ENCODE measurements at regions not wholly inside any gene's neighbourhood (a gene's known extent, or its start where the extent isn't known, plus 50 kb on each side); places are given as distances from the start of the nearest gene placed in this dataset.
"Not testable (repeated sequence)": the region's sequence is repeated elsewhere in the genome, so short reads cannot be mapped to it uniquely, and the experiment has no call there.

DNA sequence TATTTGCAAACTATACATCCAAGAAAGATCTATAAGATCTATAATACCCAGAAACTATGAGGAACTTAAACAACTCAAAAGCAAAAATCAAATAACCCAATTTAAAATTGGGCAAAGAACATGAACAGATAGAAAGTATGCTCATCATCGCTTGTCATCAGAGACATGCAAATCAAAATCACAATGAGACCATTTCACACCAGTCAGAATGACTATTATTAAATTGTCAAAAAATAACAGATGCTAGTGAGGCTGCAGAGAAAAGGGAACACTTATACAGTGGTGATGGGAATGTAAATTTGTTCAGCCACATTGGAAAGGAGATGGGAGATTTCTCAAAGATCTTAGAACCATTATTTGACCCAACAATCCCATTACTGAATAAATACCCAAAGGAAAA is 1451.7 kb upstream of the ADGRL3 start:
- ChIA-PET POLR2A (no interaction called here), CTCF (no interaction called here)
- H3K4me1 ChIP-seq (ENCODE audit: insufficient read depth, low read length): no peaks in the 10 kb centered on the region
- Mint-ChIP-seq H3K4me1 (no peaks in the 10 kb centered on the region), H3K27ac (no peak overlapping the region), H3K9me3 (peaks cover 8 to 42% (median 12%) of the 10 kb centered on the region in 5 donors), H3K27me3 (no peaks in the 10 kb centered on the region), H3K36me3 (no peaks in the 10 kb centered on the region), H3K4me3 (no peak overlapping the region)
- H3K9me3 ChIP-seq (ENCODE audit: low read length): no peaks in the 10 kb centered on the region
- no peak overlapping the region for H3K4me3 ChIP-seq (ENCODE audit: low read length)
- no peak overlapping the region for H3K27ac ChIP-seq (ENCODE audit: low read depth, low read length)
- H3K27me3 ChIP-seq (ENCODE audit: insufficient read depth, low read length, poor library complexity, severe bottlenecking): no peaks in the 10 kb centered on the region
- DNase-seq: no peak
- no peaks in the 10 kb centered on the region for H3K36me3 ChIP-seq (ENCODE audit: insufficient read depth, low read length)

GRCh38 chr4:59759082-59759825 is 1440.9 kb upstream of the ADGRL3 start:
- Histone ChIP-seq H3K9me3 (ENCODE audit: low read length) (no peaks in the 10 kb centered on the region), H3K27ac (ENCODE audit: low read depth, low read length) (no peak overlapping the region), H3K4me3 (ENCODE audit: low read length) (no peak overlapping the region), H3K36me3 (ENCODE audit: insufficient read depth, low read length) (no peaks in the 10 kb centered on the region), H3K4me1 (ENCODE audit: insufficient read depth, low read length) (no peaks in the 10 kb centered on the region), H3K27me3 (ENCODE audit: insufficient read depth, low read length, poor library complexity, severe bottlenecking) (no peaks in the 10 kb centered on the region)
- DNase-seq: peak in 1 of 5 donors; percentile 20
- no peak overlapping the region for H3K27ac Mint-ChIP-seq
- H3K4me1 Mint-ChIP-seq: no peaks in the 10 kb centered on the region
- H3K36me3 Mint-ChIP-seq: no peaks in the 10 kb centered on the region
- peaks cover 8 to 55% (median 14%) of the 10 kb centered on the region in 5 donors for H3K9me3 Mint-ChIP-seq
- no peak overlapping the region for H3K4me3 Mint-ChIP-seq
- ChIA-PET CTCF (no interaction called here), POLR2A (no interaction called here)
- no peaks in the 10 kb centered on the region for H3K27me3 Mint-ChIP-seq

DNA sequence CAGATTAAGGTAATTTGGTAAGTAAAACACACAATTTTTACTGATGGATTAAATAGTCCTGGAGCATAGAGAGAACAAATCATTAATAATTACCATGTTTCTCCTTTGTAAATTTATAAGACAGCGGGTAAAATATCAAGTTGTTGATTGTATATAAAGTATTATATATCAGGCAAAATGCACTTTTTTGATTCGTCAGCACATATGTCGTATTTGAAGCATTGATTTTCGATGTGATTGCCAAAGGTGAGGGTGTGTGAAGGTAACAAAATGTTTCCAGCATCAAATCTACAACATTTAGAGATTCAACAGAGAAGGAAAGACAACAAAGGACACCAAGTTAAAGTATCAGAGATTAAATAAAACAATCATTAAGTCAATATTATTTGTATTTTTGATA is 1437.8 kb upstream of the ADGRL3 start:
- Mint-ChIP-seq H3K27ac (no peak overlapping the region), H3K27me3 (no peaks in the 10 kb centered on the region), H3K4me1 (no peaks in the 10 kb centered on the region), H3K36me3 (no peaks in the 10 kb centered on the region), H3K4me3 (no peak overlapping the region), H3K9me3 (peaks cover 7 to 43% (median 15%) of the 10 kb centered on the region in 5 donors)
- no peaks in the 10 kb centered on the region for H3K36me3 ChIP-seq (ENCODE audit: insufficient read depth, low read length)
- no peak overlapping the region for H3K4me3 ChIP-seq (ENCODE audit: low read length)
- H3K4me1 ChIP-seq (ENCODE audit: insufficient read depth, low read length): no peaks in the 10 kb centered on the region
- POLR2A ChIA-PET: no interaction called here
- H3K27ac ChIP-seq (ENCODE audit: low read depth, low read length): no peak overlapping the region
- no peaks in the 10 kb centered on the region for H3K9me3 ChIP-seq (ENCODE audit: low read length)
- no peak for DNase-seq
- CTCF ChIA-PET: no interaction called here
- no peaks in the 10 kb centered on the region for H3K27me3 ChIP-seq (ENCODE audit: insufficient read depth, low read length, poor library complexity, severe bottlenecking)

DNA sequence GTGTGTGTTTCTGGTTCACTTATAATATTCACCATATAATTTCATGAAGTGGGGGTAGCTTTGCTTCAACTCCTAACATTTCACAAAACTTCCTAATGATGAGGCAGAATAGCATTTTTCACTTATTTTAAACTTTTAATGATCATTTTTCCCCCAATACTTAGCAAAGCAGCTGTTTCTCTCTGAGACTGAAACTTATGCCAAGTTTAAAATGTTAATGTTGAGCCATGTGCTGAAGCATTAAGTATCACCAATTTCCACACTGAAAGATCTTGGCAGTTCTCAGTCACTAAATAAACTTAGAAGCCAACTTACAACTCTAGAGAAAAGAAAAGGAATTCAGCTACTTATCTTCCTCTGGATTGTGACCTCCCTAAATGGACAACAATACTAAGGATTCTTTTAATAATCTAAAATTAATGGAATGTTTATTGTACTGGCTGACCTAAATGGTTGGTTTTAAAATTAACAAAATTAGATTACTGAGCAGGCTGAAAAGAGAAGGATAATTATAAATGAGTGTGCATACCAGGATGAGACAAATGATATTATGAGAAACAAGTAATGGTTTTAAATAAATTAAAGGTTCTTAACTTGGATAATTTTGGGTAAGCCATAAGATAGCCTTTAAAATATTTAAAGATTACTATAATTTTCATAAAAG is 1429.4 kb upstream of the ADGRL3 start:
- DNase-seq: no peak
- Mint-ChIP-seq H3K27me3 (no peaks in the 10 kb centered on the region), H3K27ac (no peak overlapping the region), H3K4me1 (no peaks in the 10 kb centered on the region), H3K36me3 (no peaks in the 10 kb centered on the region), H3K4me3 (no peak overlapping the region), H3K9me3 (peaks cover 0 to 40% (median 5%) of the 10 kb centered on the region in 5 donors)
- Histone ChIP-seq H3K4me3 (ENCODE audit: low read length) (no peak overlapping the region), H3K36me3 (ENCODE audit: insufficient read depth, low read length) (no peaks in the 10 kb centered on the region), H3K27ac (ENCODE audit: low read depth, low read length) (no peak overlapping the region), H3K9me3 (ENCODE audit: low read length) (no peaks in the 10 kb centered on the region), H3K4me1 (ENCODE audit: insufficient read depth, low read length) (no peaks in the 10 kb centered on the region), H3K27me3 (ENCODE audit: insufficient read depth, low read length, poor library complexity, severe bottlenecking) (no peaks in the 10 kb centered on the region)
- POLR2A ChIA-PET: no interaction called here
- CTCF ChIA-PET: no interaction called here

DNA sequence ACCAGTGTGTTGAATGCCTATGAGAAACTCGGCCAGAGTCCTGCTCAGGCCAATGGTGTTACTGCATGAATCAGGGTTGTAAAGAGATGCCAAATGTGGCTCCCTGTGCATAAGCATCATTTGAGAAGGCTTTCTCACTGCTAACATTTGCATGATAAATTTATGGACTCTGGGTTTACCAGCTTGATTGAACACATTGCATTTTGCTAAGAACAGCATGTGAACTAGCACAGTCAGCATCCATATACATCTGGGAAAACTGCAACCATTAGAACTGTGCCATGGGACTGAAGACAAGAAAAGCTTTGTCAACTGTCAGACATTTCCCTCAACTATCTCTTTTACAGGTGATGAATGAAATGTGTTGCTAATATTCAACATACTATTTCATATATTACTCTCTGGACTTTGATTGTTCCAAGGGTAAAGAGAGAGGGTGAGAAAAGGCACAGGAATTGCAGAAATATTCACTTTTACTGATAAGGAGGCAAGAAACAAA is 1427.4 kb upstream of the ADGRL3 start:
- Mint-ChIP-seq H3K27ac (no peak overlapping the region), H3K4me1 (no peaks in the 10 kb centered on the region), H3K4me3 (no peak overlapping the region), H3K9me3 (peaks cover 0 to 41% (median 5%) of the 10 kb centered on the region in 5 donors), H3K27me3 (no peaks in the 10 kb centered on the region), H3K36me3 (no peaks in the 10 kb centered on the region)
- no peak for DNase-seq
- no peak overlapping the region for H3K27ac ChIP-seq (ENCODE audit: low read depth, low read length)
- H3K4me3 ChIP-seq (ENCODE audit: low read length): no peak overlapping the region
- ChIA-PET POLR2A (no interaction called here), CTCF (no interaction called here)
- no peaks in the 10 kb centered on the region for H3K27me3 ChIP-seq (ENCODE audit: insufficient read depth, low read length, poor library complexity, severe bottlenecking)
- H3K4me1 ChIP-seq (ENCODE audit: insufficient read depth, low read length): no peaks in the 10 kb centered on the region
- H3K36me3 ChIP-seq (ENCODE audit: insufficient read depth, low read length): no peaks in the 10 kb centered on the region
- no peaks in the 10 kb centered on the region for H3K9me3 ChIP-seq (ENCODE audit: low read length)

DNA sequence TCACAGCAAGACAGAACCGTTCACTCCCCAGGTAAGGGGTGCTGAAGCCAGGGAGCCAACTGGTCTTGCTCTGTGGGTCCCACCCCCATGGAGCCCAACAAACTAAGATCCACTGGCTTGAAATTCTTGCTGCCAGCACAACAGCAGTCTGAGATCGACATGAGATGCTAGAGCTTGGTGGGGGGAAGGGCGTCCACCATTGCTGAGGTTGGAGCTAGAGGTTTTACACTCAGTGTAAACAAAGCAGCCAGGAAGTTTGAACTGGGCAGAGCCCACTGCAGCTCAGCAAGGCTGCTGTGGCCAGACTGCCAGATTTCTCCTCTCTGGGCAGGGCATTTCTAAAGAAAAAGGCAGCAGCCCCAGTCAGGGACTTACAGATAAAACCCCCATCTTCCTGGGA is 1419.9 kb upstream of the ADGRL3 start:
- H3K27ac ChIP-seq (ENCODE audit: low read depth, low read length); H3K27ac Mint-ChIP-seq; H3K36me3 ChIP-seq (ENCODE audit: insufficient read depth, low read length); H3K36me3 Mint-ChIP-seq; H3K4me1 Mint-ChIP-seq; POLR2A ChIA-PET; H3K9me3 ChIP-seq (ENCODE audit: low read length); H3K27me3 ChIP-seq (ENCODE audit: insufficient read depth, low read length, poor library complexity, severe bottlenecking); H3K27me3 Mint-ChIP-seq; H3K4me1 ChIP-seq (ENCODE audit: insufficient read depth, low read length); H3K4me3 ChIP-seq (ENCODE audit: low read length); CTCF ChIA-PET; H3K4me3 Mint-ChIP-seq: not testable (repeated sequence)
- H3K9me3 Mint-ChIP-seq: peaks cover 18 to 39% (median 29%) of the 10 kb centered on the region in 5 donors
- DNase-seq: peak in 1 of 5 donors; percentile 19

GRCh38 chr4:59805176-59805575 is 1395.0 kb upstream of the ADGRL3 start:
- CTCF ChIA-PET: no interaction called here
- Mint-ChIP-seq H3K9me3 (peaks cover 8 to 32% (median 20%) of the 10 kb centered on the region in 5 donors), H3K27ac (no peak overlapping the region), H3K4me1 (no peaks in the 10 kb centered on the region), H3K4me3 (no peak overlapping the region), H3K27me3 (no peaks in the 10 kb centered on the region), H3K36me3 (no peaks in the 10 kb centered on the region)
- Histone ChIP-seq H3K27me3 (ENCODE audit: insufficient read depth, low read length, poor library complexity, severe bottlenecking) (no peaks in the 10 kb centered on the region), H3K36me3 (ENCODE audit: insufficient read depth, low read length) (no peaks in the 10 kb centered on the region), H3K4me3 (ENCODE audit: low read length) (no peak overlapping the region), H3K4me1 (ENCODE audit: insufficient read depth, low read length) (no peaks in the 10 kb centered on the region), H3K9me3 (ENCODE audit: low read length) (no peaks in the 10 kb centered on the region), H3K27ac (ENCODE audit: low read depth, low read length) (no peak overlapping the region)
- POLR2A ChIA-PET: no interaction called here
- DNase-seq: no peak

GRCh38 chr4:59814402-59815010 is 1385.6 kb upstream of the ADGRL3 start:
- ChIA-PET CTCF (no interaction called here), POLR2A (no interaction called here)
- no peaks in the 10 kb centered on the region for H3K36me3 ChIP-seq (ENCODE audit: insufficient read depth, low read length)
- no peak for DNase-seq
- Mint-ChIP-seq H3K27ac (no peak overlapping the region), H3K27me3 (no peaks in the 10 kb centered on the region), H3K4me3 (no peak overlapping the region), H3K36me3 (no peaks in the 10 kb centered on the region), H3K9me3 (peaks cover 0 to 23% (median 6%) of the 10 kb centered on the region in 5 donors), H3K4me1 (no peaks in the 10 kb centered on the region)
- H3K4me3 ChIP-seq (ENCODE audit: low read length): no peak overlapping the region
- no peaks in the 10 kb centered on the region for H3K9me3 ChIP-seq (ENCODE audit: low read length)
- H3K27me3 ChIP-seq (ENCODE audit: insufficient read depth, low read length, poor library complexity, severe bottlenecking): no peaks in the 10 kb centered on the region
- H3K4me1 ChIP-seq (ENCODE audit: insufficient read depth, low read length): no peaks in the 10 kb centered on the region
- no peak overlapping the region for H3K27ac ChIP-seq (ENCODE audit: low read depth, low read length)

Data from CD8-positive, alpha-beta memory T cell (primary cell).